ENCODE measurements at regions not wholly inside any gene's neighbourhood (a gene's known extent, or its start where the extent isn't known, plus 50 kb on each side); places are given as distances from the start of the nearest gene placed in this dataset.

- TF ChIP-seq CTCF (IDR thresholded peaks at IDR 0.05; ENCODE audit: insufficient read depth, low read depth, low read length) (no peak), EZH2 (IDR thresholded peaks at IDR 0.05; ENCODE audit: insufficient read depth, low read length) (no peak)
These were observed 137.0 kb upstream of the C2CD4B start for GRCh38 chr15:62301993-62302675.
